HepG2 (cell line): ENCODE measurements at regions not wholly inside any gene's neighbourhood (a gene's known extent, or its start where the extent isn't known, plus 50 kb on each side); places are given as distances from the start of the nearest gene placed in this dataset.

ENCODE experiments used
- ATAC-seq: fragments of 200-7000 bp; cut with Tn5 transposase; 3 replicates; pipeline ENCODE4 v1.9.1; 2020; ENCODE audit warnings: mild to moderate bottlenecking, moderate library complexity
- BruUV-seq: library from RNA; stranded (reverse); fragments of 400-500 nt; replicated peaks from 2 replicates; lab custom pipeline; 2021; lab: Mats Ljungman, UMichigan
- CTCF ChIA-PET: fragments of 300-600 bp; formaldehyde crosslinking; extraction: SDS; loops from one replicate; lab custom pipeline; 2021; ENCODE audit warnings: low total read pairs, inconsistent platforms, low intra/inter-chr PET ratio; lab: Yijun Ruan, JAX
- POLR2A ChIA-PET: fragments of 350-600 bp; sonication (Branson Sonifier 250); formaldehyde crosslinking; loops from one replicate; lab custom pipeline; 2020; ENCODE audit warnings: antibody characterized with exemption, inconsistent platforms; lab: Yijun Ruan, JAX
- DNase-seq: peaks from one replicate; pipeline ENCODE4 v3.0.0-alpha.2; 2015; ENCODE audit warnings: low spot score
- FAIRE-seq: peaks from 3 replicates; lab custom pipeline; 2011; peaks lifted over from hg19 to GRCh38; lab: Jason Lieb, UNC
- H2AFZ ChIP-seq: one replicate; pipeline ENCODE4 v1.6.1; 2011; ENCODE audit warnings: low read length, inconsistent platforms
- H3K27ac ChIP-seq: fragments of 300-600 bp; 3 replicates; pipeline ENCODE4 v1.8.0; 2011; ENCODE audit warnings: mixed run types, mild to moderate bottlenecking, mixed read lengths, low read length, inconsistent platforms; ENCODE audit not compliant: insufficient read depth; ENCODE audit errors: extremely low read length
- H3K27me3 ChIP-seq, 2 experiments: fragments of 200-600 bp in 1 of 2; 2 replicates in 1 of 2; 3 replicates in 1 of 2; pipeline versions ENCODE4 v1.6.0 to v1.8.0; 2011; ENCODE audit warnings: low read length in 2 of 2, mild to moderate bottlenecking in 2 of 2, moderate library complexity in 2 of 2, inconsistent platforms in 1 of 2; ENCODE audit not compliant: insufficient read depth in 2 of 2, control insufficient read depth in 1 of 2
- H3K36me3 ChIP-seq, 2 experiments: fragments of 200-600 bp in 1 of 2; replicated peaks in 1 of 2; 2 replicates in 1 of 2; 3 replicates in 1 of 2; pipeline versions ENCODE4 v1.5.1 to v1.8.0; 2011; ENCODE audit warnings: low read length in 2 of 2, inconsistent platforms in 1 of 2; ENCODE audit not compliant: insufficient read depth in 2 of 2, control insufficient read depth in 1 of 2
- H3K4me1 ChIP-seq: 2 replicates; pipeline ENCODE4 v1.5.1; 2012; ENCODE audit warnings: low read length, inconsistent platforms; ENCODE audit not compliant: insufficient read depth
- H3K4me2 ChIP-seq: 2 replicates; pipeline ENCODE4 v1.6.0; 2011; ENCODE audit warnings: low read depth, low read length, inconsistent platforms
- H3K4me3 ChIP-seq, 3 experiments: fragments of 200-600 bp in 1 of 3; sonication (generic), shearing (Covaris generic) in 1 of 3; replicated peaks in 1 of 3; 2 replicates each; pipeline ENCODE4 v1.5.1; 2011 to 2016; ENCODE audit warnings: low read length in 3 of 3, inconsistent platforms in 2 of 3, low read depth in 2 of 3, mild to moderate bottlenecking in 2 of 3, control low read depth in 1 of 3, mixed read lengths in 1 of 3; ENCODE audit not compliant: insufficient read depth in 1 of 3
- H3K79me2 ChIP-seq: one replicate; pipeline ENCODE4 v1.6.1; 2011; ENCODE audit warnings: low read length, inconsistent platforms; ENCODE audit not compliant: insufficient read depth
- H3K9ac ChIP-seq: 2 replicates; pipeline ENCODE4 v1.6.0; 2011; ENCODE audit warnings: mild to moderate bottlenecking, low read depth, low read length, inconsistent platforms; ENCODE audit not compliant: insufficient read depth
- H3K9me3 ChIP-seq: 2 replicates; pipeline ENCODE4 v1.5.1; 2012; ENCODE audit warnings: mild to moderate bottlenecking, low read length
- H4K20me1 ChIP-seq: 2 replicates; pipeline ENCODE4 v1.6.0; 2011; ENCODE audit warnings: inconsistent platforms, mild to moderate bottlenecking, low read length, moderate library complexity; ENCODE audit not compliant: insufficient read depth
- AGO2 ChIP-seq: fragments of 200-400 bp; formaldehyde crosslinking; optimal IDR thresholded peaks from 2 replicates; pipeline ENCODE3; 2017; ENCODE audit warnings: mild to moderate bottlenecking, low read depth, low read length, moderate library complexity
- ESRRA ChIP-seq: sonication (generic); formaldehyde crosslinking; IDR thresholded peaks from 2 replicates; pipeline ENCODE4 v1.5.1; 2020; ENCODE audit warnings: mild to moderate bottlenecking, low read depth, missing genetic modification reagents
- HNRNPUL1 ChIP-seq: fragments of 200-400 bp; formaldehyde crosslinking; IDR thresholded peaks from 2 replicates; pipeline ENCODE4 v1.6.1; 2017; ENCODE audit warnings: low read depth, mild to moderate bottlenecking, low read length, moderate library complexity
- KDM3A ChIP-seq: IDR thresholded peaks from 2 replicates; pipeline ENCODE4 v1.6.1; 2018; ENCODE audit warnings: low read depth, missing compliant biosample characterization
- MED13 ChIP-seq: sonication (generic); formaldehyde crosslinking; IDR thresholded peaks from 2 replicates; pipeline ENCODE4 v1.5.0; 2020; ENCODE audit warnings: missing genetic modification reagents
- MTF2 ChIP-seq: sonication (generic); formaldehyde crosslinking; IDR thresholded peaks from 2 replicates; pipeline ENCODE4 v1.5.0; 2020; ENCODE audit warnings: missing genetic modification reagents, borderline replicate concordance
- TCF7 ChIP-seq: sonication (generic); IDR thresholded peaks from 2 replicates; pipeline ENCODE4 v1.6.1; 2016; ENCODE audit warnings: antibody characterized with exemption, low read depth
- U2AF2 ChIP-seq: fragments of 200-400 bp; formaldehyde crosslinking; IDR thresholded peaks from 2 replicates; pipeline ENCODE4 v1.6.1; 2017; ENCODE audit warnings: low read depth, mild to moderate bottlenecking, low read length
- ZFP82 ChIP-seq: sonication (generic); formaldehyde crosslinking; IDR thresholded peaks from 2 replicates; pipeline ENCODE4 v1.5.1; 2020; ENCODE audit warnings: mild to moderate bottlenecking, missing genetic modification reagents, borderline replicate concordance
- ZNF253 ChIP-seq: sonication (generic); formaldehyde crosslinking; IDR thresholded peaks from 2 replicates; pipeline ENCODE4 v1.8.0; 2022; ENCODE audit warnings: mild to moderate bottlenecking, missing genetic modification reagents, borderline replicate concordance
- ZNF446 ChIP-seq: sonication (generic); formaldehyde crosslinking; IDR thresholded peaks from 2 replicates; pipeline ENCODE4 v1.5.0; 2020; ENCODE audit warnings: mild to moderate bottlenecking, missing genetic modification reagents
- WGBS: methylation state at CpG from one replicate; pipeline ENCODE4 v1.1.6; 2017; ENCODE audit warnings: low lambda C conversion rate; 5-methylcytosine and 5-hydroxymethylcytosine counted together
- in situ Hi-C: cut with HindIII; loops from 2 replicates; pipeline ENCODE4 v1.10.0; 2017; ENCODE audit warnings: low pct_unique_long_range_greater_than_20kb; ENCODE audit not compliant: extremely low pct_ligation_motif_present
- intact Hi-C: fragments of 100-400 bp; cut with micrococcal nuclease; formaldehyde crosslinking; loops from one replicate; pipeline ENCODE4 v1.10.0; 2022; ENCODE audit not compliant: unreplicated experiment
- TF ChIP-seq, protein P1 (sequence below): sonication (generic); formaldehyde crosslinking; IDR thresholded peaks from 2 replicates; pipeline ENCODE4 v1.5.1; 2020; ENCODE audit warnings: mild to moderate bottlenecking, missing genetic modification reagents
- TF ChIP-seq, protein P2 (sequence below): sonication (generic); formaldehyde crosslinking; IDR thresholded peaks from 2 replicates; pipeline ENCODE4 v1.4.0; 2020; ENCODE audit warnings: missing genetic modification reagents; ENCODE audit errors: not compliant biosample characterization

DNA sequence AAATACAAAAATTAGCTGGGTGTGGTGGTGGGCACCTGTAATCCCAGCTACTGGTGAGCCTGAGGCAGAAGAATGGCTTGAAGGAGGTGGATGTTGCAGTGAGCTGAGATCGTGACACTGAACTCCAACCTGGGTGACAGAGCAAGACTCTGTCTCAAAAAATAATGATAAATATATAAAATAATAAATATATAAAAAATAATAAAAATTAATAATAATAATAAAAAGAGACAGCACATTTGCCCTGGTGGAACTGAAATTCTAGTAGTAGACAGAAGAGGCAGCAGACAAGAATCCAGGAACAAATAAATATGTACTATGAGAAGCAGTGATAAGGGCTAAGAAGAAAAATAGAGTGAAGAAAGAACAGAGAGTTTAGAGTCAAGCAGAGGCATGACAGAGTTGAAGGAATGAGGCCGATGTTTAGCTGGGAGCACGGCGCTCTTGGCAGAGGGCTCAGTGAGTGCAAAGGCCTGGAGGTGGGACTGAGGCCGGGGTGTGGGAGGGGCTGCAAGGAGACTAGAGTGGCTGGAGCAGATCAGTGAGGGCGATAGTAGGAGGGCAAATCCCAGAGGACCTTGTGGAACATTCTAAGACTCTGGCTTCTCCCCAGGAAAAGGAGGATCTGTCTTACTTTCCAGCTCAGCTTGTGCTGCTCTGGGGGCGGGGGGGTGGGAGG is 410.3 kb downstream of the MN1 start:
- Histone ChIP-seq H3K27ac (no peak overlapping the region), H3K36me3 (no peaks in the 10 kb centered on the region), H3K79me2 (no peaks in the 10 kb centered on the region), H3K27me3 (peaks cover 0 to 14% of the 10 kb centered on the region in 2 experiments; a peak in 4 of 5 replicates), H3K4me1 (no peaks in the 10 kb centered on the region), H4K20me1 (no peaks in the 10 kb centered on the region), H3K9me3 (no peaks in the 10 kb centered on the region), H2AFZ (no peak overlapping the region), H3K9ac (no peak overlapping the region), H3K4me2 (no peak overlapping the region), H3K4me3 (no peak overlapping the region)
- CTCF ChIA-PET: no interaction called here
- DNase-seq (no peak), ATAC-seq (no peak), FAIRE-seq (no peak)
- BruUV-seq: no TSS peak
- POLR2A ChIA-PET: no interaction called here
- 1% methylated on average over 7 of the region's 7 CpGs for WGBS
- intact Hi-C loops (no loop called here), in situ Hi-C loops (no loop called here)
- TF ChIP-seq HNRNPUL1 (no peak), TCF7 (no peak)

DNA sequence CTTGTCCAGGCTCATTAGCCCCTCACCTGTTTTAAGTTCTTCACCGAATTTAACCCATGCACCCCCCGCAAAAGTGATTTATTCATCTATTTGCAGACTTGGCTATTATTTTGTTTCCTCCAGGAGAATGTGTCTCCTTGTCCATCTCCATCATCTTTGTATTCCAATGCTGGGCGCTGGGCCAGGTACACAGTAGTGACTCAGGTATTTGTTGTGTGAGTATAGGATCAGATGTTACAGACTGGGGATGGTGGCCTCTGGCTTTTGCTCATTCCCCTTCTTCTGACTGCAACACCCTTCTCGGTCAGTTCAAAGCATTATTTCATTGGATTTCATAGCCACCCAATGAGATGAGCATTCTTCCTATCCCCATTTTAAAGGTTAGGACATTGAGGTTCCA is 408.2 kb downstream of the MN1 start:
- no TSS peak for BruUV-seq
- DNase-seq: no peak
- Histone ChIP-seq H3K79me2 (no peaks in the 10 kb centered on the region), H3K9me3 (no peaks in the 10 kb centered on the region), H3K9ac (no peak overlapping the region), H3K27ac (no peak overlapping the region), H4K20me1 (no peaks in the 10 kb centered on the region), H3K4me1 (no peaks in the 10 kb centered on the region), H3K4me3 (no peak overlapping the region), H3K36me3 (no peaks in the 10 kb centered on the region), H3K27me3 (peaks cover 2 to 4% of the 10 kb centered on the region in 2 experiments; a peak in 1 of 5 replicates), H3K4me2 (no peak overlapping the region), H2AFZ (no peak overlapping the region)
- CTCF ChIA-PET: no interaction called here
- in situ Hi-C loops: no loop called here
- POLR2A ChIA-PET: no interaction called here
- no peak for FAIRE-seq
- WGBS: 0% methylated on average over 4 of the region's 4 CpGs
- no peak for ATAC-seq
- intact Hi-C loops: no loop called here
- TF ChIP-seq ZNF253 (no peak), ZFP82 (CRISPR knock-in tag) (no peak), AGO2 (no peak), ESRRA (CRISPR knock-in tag) (no peak), U2AF2 (no peak), ZNF446 (CRISPR knock-in tag) (no peak), MED13 (no peak), MTF2 (CRISPR knock-in tag) (no peak), KDM3A (CRISPR knock-in tag) (no peak)
- TF ChIP-seq, protein P1, sequence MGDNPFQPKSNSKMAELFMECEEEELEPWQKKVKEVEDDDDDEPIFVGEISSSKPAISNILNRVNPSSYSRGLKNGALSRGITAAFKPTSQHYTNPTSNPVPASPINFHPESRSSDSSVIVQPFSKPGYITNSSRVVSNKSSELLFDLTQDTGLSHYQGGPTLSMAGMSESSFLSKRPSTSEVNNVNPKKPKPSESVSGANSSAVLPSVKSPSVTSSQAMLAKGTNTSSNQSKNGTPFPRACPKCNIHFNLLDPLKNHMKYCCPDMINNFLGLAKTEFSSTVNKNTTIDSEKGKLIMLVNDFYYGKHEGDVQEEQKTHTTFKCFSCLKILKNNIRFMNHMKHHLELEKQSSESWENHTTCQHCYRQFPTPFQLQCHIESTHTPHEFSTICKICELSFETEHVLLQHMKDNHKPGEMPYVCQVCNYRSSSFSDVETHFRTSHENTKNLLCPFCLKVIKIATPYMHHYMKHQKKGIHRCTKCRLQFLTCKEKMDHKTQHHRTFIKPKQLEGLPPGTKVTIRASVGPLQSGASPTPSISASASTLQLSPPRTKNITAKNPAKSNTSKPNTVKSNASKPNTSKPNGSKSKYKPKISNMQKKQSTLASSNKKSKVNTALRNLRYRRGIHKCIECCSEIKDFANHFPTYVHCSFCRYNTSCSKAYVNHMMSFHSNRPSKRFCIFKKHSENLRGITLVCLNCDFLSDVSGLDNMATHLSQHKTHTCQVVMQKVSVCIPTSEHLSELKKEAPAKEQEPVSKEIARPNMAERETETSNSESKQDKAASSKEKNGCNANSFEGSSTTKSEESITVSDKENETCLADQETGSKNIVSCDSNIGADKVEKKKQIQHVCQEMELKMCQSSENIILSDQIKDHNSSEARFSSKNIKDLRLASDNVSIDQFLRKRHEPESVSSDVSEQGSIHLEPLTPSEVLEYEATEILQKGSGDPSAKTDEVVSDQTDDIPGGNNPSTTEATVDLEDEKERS (CRISPR knock-in tag): no peak
- TF ChIP-seq, protein P2, sequence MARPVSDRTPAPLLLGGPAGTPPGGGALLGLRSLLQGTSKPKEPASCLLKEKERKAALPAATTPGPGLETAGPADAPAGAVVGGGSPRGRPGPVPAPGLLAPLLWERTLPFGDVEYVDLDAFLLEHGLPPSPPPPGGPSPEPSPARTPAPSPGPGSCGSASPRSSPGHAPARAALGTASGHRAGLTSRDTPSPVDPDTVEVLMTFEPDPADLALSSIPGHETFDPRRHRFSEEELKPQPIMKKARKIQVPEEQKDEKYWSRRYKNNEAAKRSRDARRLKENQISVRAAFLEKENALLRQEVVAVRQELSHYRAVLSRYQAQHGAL (CRISPR knock-in tag): no peak
